Neural cell (in vitro differentiated cells): ENCODE measurements at regions not wholly inside any gene's neighbourhood (a gene's known extent, or its start where the extent isn't known, plus 50 kb on each side); places are given as distances from the start of the nearest gene placed in this dataset.

Experiments used
- CTCF ChIP-seq: fragments of 450-650 bp; IDR thresholded peaks from 2 replicates; pipeline ENCODE4 v1.5.1; 2014; ENCODE audit warnings: antibody characterized with exemption, mild to moderate bottlenecking, moderate library complexity; ENCODE audit not compliant: poor library complexity, severe bottlenecking
- EP300 ChIP-seq: fragments of 450-650 bp; conservative IDR thresholded peaks from 2 replicates; pipeline ENCODE4 v1.6.1; 2014; ENCODE audit warnings: antibody characterized with exemption, mild to moderate bottlenecking, moderate library complexity; ENCODE audit not compliant: poor library complexity, severe bottlenecking
- EZH2 ChIP-seq: fragments of 200-600, 300-800 bp; shearing (Covaris generic), sonication (generic); IDR thresholded peaks from 2 replicates; pipeline ENCODE4 v1.6.1; 2014; ENCODE audit warnings: antibody characterized with exemption, low read length, borderline replicate concordance, mild to moderate bottlenecking; ENCODE audit not compliant: insufficient read depth, poor library complexity, severe bottlenecking
- MXI1 ChIP-seq: fragments of 450-650 bp; conservative IDR thresholded peaks from 2 replicates; pipeline ENCODE4 v1.6.1; 2014; ENCODE audit warnings: antibody characterized with exemption, mild to moderate bottlenecking; ENCODE audit not compliant: poor library complexity, severe bottlenecking
- POLR2AphosphoS5 ChIP-seq: IDR thresholded peaks from 2 replicates; pipeline ENCODE4 v1.6.1; 2012
- RAD21 ChIP-seq: fragments of 450-650 bp; conservative IDR thresholded peaks from 2 replicates; pipeline ENCODE4 v1.6.1; 2014; ENCODE audit warnings: antibody characterized with exemption, mild to moderate bottlenecking, moderate library complexity
- REST ChIP-seq: IDR thresholded peaks from 2 replicates; pipeline ENCODE4 v1.6.1; 2012; ENCODE audit warnings: borderline replicate concordance

DNA sequence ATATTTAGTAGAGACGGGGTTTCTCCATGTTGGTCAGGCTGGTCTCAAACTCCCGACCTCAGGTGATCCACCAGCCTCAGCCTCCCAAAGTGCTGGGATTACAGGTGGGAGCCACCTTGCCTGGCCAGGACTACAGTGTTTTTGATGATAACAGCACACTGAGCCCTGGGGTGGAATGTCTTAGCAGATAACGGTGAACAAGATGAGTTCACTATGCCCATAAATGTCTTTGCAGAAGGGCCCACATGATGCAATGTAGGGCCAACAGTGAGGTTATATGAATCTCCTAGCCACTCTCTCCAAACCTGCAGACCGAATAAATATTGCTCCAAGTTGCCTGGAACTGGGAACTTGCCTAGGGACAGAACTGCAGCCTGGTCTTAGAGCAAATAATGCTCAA lies 235.1 kb downstream of the COG6 start:
- TF ChIP-seq CTCF: no peak
- TF ChIP-seq REST: no peak
- no peak for TF ChIP-seq RAD21
- no peak for TF ChIP-seq EP300
- TF ChIP-seq EZH2: no peak
- no peak for TF ChIP-seq MXI1
- TF ChIP-seq POLR2AphosphoS5: no peak
